ENCODE measurements at regions not wholly inside any gene's neighbourhood (a gene's known extent, or its start where the extent isn't known, plus 50 kb on each side); places are given as distances from the start of the nearest gene placed in this dataset.

DNA sequence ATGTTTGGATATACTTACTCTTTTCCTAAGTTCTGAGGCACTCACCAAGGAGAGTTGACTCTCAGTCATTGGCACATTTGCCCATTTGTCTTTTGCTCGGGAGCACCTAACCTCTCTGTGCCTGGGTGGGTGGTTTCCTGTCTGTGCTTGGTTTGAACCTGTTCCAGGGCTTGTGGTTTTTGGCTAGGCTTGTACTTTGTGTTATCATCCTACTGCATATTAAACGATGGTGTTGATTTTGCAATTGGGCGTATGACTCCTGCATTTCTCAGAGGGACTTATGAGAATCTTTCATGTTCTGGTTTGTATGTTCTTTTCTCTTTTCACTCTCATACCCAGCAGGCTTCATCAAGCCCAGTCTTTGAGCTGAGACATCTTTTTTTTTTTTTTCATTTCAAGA is 161.7 kb downstream of the BTC start:
- no peak for TF ChIP-seq POLR2A (IDR thresholded peaks at IDR 0.05)
- TF ChIP-seq, protein P1, sequence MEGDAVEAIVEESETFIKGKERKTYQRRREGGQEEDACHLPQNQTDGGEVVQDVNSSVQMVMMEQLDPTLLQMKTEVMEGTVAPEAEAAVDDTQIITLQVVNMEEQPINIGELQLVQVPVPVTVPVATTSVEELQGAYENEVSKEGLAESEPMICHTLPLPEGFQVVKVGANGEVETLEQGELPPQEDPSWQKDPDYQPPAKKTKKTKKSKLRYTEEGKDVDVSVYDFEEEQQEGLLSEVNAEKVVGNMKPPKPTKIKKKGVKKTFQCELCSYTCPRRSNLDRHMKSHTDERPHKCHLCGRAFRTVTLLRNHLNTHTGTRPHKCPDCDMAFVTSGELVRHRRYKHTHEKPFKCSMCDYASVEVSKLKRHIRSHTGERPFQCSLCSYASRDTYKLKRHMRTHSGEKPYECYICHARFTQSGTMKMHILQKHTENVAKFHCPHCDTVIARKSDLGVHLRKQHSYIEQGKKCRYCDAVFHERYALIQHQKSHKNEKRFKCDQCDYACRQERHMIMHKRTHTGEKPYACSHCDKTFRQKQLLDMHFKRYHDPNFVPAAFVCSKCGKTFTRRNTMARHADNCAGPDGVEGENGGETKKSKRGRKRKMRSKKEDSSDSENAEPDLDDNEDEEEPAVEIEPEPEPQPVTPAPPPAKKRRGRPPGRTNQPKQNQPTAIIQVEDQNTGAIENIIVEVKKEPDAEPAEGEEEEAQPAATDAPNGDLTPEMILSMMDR (IDR thresholded peaks at IDR 0.05): no peak
